Nephron progenitor cell (in vitro differentiated cells): ENCODE measurements at regions not wholly inside any gene's neighbourhood (a gene's known extent, or its start where the extent isn't known, plus 50 kb on each side); places are given as distances from the start of the nearest gene placed in this dataset.
A peak's percentile ranks its signal among the peaks of the same experiment; 100 is the strongest.
"Not testable (repeated sequence)": the region's sequence is repeated elsewhere in the genome, so short reads cannot be mapped to it uniquely, and the experiment has no call there.

ENCODE experiments used
- DNase-seq: peaks from one replicate; pipeline ENCODE4 v3.0.0; 2021
- H3K27ac Mint-ChIP-seq: 2 replicates; pipeline ENCODE4 v1.8.0; 2021; ENCODE audit warnings: mild to moderate bottlenecking, moderate library complexity, mixed read lengths
- H3K27me3 Mint-ChIP-seq: 2 replicates; pipeline ENCODE4 v1.8.0; 2021; ENCODE audit warnings: mild to moderate bottlenecking, low read depth, mixed read lengths; ENCODE audit not compliant: poor library complexity
- H3K36me3 Mint-ChIP-seq: 2 replicates; pipeline ENCODE4 v1.8.0; 2021; ENCODE audit warnings: low read depth, mixed read lengths
- H3K4me1 Mint-ChIP-seq: 2 replicates; pipeline ENCODE4 v1.8.0; 2021; ENCODE audit warnings: mixed read lengths
- H3K4me3 Mint-ChIP-seq: 2 replicates; pipeline ENCODE4 v1.8.0; 2021; ENCODE audit warnings: mild to moderate bottlenecking, moderate library complexity, mixed read lengths
- H3K9me3 Mint-ChIP-seq: 2 replicates; pipeline ENCODE4 v1.8.0; 2021; ENCODE audit warnings: mild to moderate bottlenecking, moderate library complexity, mixed read lengths
- TF ChIP-seq, protein P1 (sequence below): fragments of 200-600 bp; sonication (generic); IDR thresholded peaks from 2 replicates; pipeline ENCODE4 v1.5.0; 2021; ENCODE audit warnings: antibody characterized with exemption

DNA sequence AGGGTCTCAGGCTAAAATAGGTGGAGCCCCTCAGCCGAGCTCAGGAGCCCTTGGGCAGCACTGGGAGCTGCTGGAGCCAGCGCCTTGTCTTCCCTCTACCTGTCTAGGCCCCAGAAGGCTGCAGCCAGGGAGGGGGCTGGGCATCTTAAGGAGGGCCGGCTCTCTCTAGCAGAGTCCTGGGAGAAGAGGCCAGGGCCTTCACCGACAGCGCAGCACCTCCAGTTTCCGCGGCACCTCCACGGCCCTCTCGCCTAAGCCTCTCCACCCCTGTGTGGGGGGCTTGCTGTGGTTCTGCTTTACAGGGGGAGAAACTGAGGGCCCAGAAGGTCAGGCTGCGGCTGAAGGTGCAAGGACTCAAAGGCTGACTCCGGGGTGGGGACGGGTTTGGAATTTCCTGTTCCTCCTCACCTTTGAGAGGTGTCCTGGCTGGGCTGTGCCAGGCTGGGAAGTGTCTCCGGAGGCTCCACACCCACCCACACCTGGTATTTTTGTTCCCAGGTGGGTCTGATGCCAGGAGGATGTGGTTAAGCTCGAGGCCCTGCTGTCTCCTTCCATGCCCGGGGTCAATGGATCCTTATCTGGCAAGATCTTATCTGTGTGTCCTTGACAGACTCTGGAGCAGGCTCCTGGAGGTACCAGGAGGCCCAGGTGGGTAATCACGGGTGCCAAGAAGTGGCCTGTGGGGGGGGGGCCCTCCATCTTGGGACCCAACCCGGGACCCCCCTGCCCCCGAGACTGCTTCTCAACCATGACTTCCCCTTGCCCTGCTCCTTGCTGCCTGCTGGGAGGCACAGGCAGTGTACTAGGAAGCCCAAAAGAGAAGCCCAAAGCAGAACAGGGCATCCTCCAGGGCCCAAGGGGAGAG lies 95.3 kb upstream of the FGF3 start:
- no peak for DNase-seq
- Mint-ChIP-seq H3K4me3 (no peak overlapping the region), H3K27ac (no peak overlapping the region), H3K4me1 (peaks cover 7% of the 10 kb centered on the region), H3K36me3 (no peaks in the 10 kb centered on the region), H3K27me3 (peaks cover 48% of the 10 kb centered on the region), H3K9me3 (peaks cover 5% of the 10 kb centered on the region)
- TF ChIP-seq, protein P1, sequence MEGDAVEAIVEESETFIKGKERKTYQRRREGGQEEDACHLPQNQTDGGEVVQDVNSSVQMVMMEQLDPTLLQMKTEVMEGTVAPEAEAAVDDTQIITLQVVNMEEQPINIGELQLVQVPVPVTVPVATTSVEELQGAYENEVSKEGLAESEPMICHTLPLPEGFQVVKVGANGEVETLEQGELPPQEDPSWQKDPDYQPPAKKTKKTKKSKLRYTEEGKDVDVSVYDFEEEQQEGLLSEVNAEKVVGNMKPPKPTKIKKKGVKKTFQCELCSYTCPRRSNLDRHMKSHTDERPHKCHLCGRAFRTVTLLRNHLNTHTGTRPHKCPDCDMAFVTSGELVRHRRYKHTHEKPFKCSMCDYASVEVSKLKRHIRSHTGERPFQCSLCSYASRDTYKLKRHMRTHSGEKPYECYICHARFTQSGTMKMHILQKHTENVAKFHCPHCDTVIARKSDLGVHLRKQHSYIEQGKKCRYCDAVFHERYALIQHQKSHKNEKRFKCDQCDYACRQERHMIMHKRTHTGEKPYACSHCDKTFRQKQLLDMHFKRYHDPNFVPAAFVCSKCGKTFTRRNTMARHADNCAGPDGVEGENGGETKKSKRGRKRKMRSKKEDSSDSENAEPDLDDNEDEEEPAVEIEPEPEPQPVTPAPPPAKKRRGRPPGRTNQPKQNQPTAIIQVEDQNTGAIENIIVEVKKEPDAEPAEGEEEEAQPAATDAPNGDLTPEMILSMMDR = no peak

GRCh38 chr11:69915151-69915500 lies 95.9 kb upstream of the FGF3 start:
- peaks cover 49% of the 10 kb centered on the region for H3K27me3 Mint-ChIP-seq
- peaks cover 7% of the 10 kb centered on the region for H3K4me1 Mint-ChIP-seq
- no peak overlapping the region for H3K4me3 Mint-ChIP-seq
- no peak overlapping the region for H3K27ac Mint-ChIP-seq
- no peak for DNase-seq
- TF ChIP-seq, protein P1 = no peak
- peaks cover 5% of the 10 kb centered on the region for H3K9me3 Mint-ChIP-seq
- no peaks in the 10 kb centered on the region for H3K36me3 Mint-ChIP-seq

DNA sequence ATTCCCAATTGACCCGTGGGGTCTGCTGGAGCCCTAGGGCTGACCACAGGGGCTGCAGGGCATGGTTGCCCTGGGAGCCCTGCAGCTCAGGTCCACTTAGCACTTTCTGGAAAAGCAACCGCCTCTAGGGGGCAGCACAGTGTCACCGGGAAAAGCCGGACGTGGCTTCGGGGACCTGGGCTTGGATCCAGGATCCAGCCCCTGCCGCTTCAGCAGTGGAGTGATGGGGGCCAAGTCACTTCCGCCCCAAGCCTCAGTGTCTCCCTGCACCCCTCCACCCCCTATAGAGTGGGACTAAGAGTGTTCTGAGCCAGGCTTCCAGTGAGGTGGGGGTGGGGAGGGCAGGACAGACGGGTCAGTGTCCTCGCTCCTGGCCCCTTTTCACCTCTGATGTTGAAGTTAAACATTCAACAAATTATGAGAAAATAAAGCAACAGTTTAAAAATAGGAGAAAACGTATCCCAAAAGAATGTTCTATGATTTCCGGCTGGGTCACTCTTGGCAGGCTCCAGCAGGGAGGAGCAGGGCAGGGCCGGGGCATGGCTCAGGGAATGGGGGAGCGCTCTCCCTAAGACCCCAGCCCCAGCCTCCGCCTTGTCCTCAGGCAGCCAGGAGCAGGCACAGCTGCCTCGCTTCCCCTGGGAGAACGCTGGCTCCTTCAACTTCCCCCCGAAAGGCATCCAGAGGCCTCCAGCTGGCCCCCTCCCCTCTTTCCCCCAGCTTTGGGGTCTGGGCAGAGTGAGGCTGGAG lies 96.5 kb upstream of the FGF3 start:
- peaks cover 5% of the 10 kb centered on the region for H3K9me3 Mint-ChIP-seq
- no peak overlapping the region for H3K27ac Mint-ChIP-seq
- no peak overlapping the region for H3K4me3 Mint-ChIP-seq
- peak; percentile 93 for DNase-seq
- peaks cover 7% of the 10 kb centered on the region for H3K4me1 Mint-ChIP-seq
- H3K36me3 Mint-ChIP-seq = no peaks in the 10 kb centered on the region
- peaks cover 46% of the 10 kb centered on the region for H3K27me3 Mint-ChIP-seq
- TF ChIP-seq, protein P1 = peak; percentile 78

DNA sequence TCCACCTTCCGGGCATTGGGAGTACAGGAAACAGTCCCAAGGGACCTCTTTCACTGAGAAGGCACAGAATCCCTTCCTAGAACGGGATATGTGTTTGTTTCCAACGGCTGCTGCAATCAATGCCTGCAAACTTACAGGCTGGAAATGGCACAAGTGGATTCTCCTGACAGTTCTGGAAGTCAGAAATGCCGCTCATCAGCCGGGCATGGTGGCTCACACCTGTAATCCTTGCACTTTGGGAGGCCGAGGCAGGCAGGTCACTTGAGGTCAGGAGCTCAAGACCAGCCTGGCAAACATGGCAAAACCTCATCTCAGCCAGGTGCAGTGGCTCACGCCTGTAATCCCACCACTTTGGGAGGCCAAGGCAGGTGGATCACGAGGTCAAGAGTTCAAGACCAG lies 97.0 kb upstream of the FGF3 start:
- DNase-seq, H3K4me3 Mint-ChIP-seq, H3K36me3 Mint-ChIP-seq, H3K9me3 Mint-ChIP-seq, H3K4me1 Mint-ChIP-seq, H3K27ac Mint-ChIP-seq: not testable (repeated sequence)
- peaks cover 44% of the 10 kb centered on the region for H3K27me3 Mint-ChIP-seq

DNA sequence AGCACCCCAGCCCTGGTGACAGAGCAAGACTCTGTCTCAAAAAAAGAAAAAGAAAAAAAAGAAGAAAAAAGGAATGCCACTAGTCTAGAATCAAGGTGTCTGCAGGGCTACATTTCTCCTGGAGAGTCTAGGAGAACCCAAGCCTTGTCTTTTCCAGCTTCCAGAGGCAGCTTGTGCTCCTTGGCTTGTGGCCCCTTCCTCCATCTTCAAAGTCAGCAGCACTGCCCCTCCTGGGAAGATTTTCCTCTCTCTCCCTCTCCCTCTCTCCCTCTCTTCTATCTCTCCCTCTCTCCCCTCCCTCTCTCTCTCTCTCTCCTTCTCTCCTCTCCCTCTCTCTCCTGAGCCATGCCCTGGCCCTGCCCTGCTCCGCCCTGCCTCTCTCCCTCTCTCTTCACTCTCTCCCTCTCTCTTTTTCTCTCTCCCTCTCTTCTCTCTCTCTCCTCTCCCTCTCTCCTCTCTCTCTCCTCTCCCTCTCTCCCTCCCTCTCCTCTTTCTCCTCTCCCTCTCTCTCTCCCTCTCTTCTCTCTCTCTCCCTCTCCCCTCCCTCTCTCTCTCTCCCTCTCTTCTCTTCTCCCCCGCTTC lies 97.7 kb upstream of the FGF3 start:
- Mint-ChIP-seq H3K27ac (no peak overlapping the region), H3K9me3 (peaks cover 5% of the 10 kb centered on the region), H3K27me3 (peaks cover 44% of the 10 kb centered on the region), H3K4me1 (peaks cover 3% of the 10 kb centered on the region), H3K4me3 (no peak overlapping the region), H3K36me3 (no peaks in the 10 kb centered on the region)
- DNase-seq = no peak
- TF ChIP-seq, protein P1 = no peak

DNA sequence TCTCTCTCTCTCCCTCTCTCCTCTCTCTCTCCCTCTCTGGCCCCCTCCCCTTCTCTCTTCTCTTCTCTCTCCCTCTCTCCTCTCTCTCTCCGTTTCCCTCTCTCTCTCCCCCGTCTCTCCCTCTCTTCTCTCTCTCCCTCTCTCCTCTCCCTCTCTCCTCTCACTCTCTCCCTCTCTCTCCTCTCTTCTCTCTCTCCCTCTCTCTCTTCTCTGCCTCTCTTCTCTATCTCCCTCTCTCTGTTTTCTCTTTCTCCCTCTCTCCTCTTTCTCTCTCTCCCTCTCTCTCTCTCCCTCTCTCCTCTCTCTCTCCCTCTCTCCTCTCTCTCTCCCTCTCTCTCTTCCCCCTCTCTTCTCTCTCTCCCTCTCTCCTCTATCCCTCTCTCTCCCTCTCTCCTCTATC lies 98.3 kb upstream of the FGF3 start:
- peaks cover 5% of the 10 kb centered on the region for H3K9me3 Mint-ChIP-seq
- TF ChIP-seq, protein P1 = no peak

More for the DNA sequence above, 98.3 kb upstream of the FGF3 start:
- Mint-ChIP-seq H3K36me3 (no peaks in the 10 kb centered on the region), H3K27ac (no peak overlapping the region), H3K4me1 (peaks cover 6% of the 10 kb centered on the region), H3K4me3 (no peak overlapping the region), H3K27me3 (peaks cover 47% of the 10 kb centered on the region)
- DNase-seq = no peak
